IPS-11a (cell line): ENCODE measurements at regions not wholly inside any gene's neighbourhood (a gene's known extent, or its start where the extent isn't known, plus 50 kb on each side); places are given as distances from the start of the nearest gene placed in this dataset.

Source experiments
- H3K4me3 ChIP-seq: one replicate; pipeline ENCODE4 v1.5.1; 2013; ENCODE audit warnings: low read depth, low read length, control low read depth

- H3K4me3 ChIP-seq: no peak overlapping the region
Observed at GRCh38 chr10:59079386-59080226, 96.8 kb upstream of the PHYHIPL start.

- H3K4me3 ChIP-seq: no peak overlapping the region
Observed at GRCh38 chr10:59082249-59082648, 94.2 kb upstream of the PHYHIPL start.

- H3K4me3 ChIP-seq: no peak overlapping the region
Observed at GRCh38 chr10:59085054-59085453, 91.4 kb upstream of the PHYHIPL start.

- H3K4me3 ChIP-seq: no peak overlapping the region
Observed at GRCh38 chr10:59085711-59086502, 90.5 kb upstream of the PHYHIPL start.

- no peak overlapping the region for H3K4me3 ChIP-seq
Observed at GRCh38 chr10:59087486-59087885, 89.0 kb upstream of the PHYHIPL start.

GRCh38 chr10:59088912-59089573, 87.4 kb upstream of the PHYHIPL start:
- no peak overlapping the region for H3K4me3 ChIP-seq

- H3K4me3 ChIP-seq: no peak overlapping the region
Observed at GRCh38 chr10:59090817-59091622, 85.4 kb upstream of the PHYHIPL start.

- no peak overlapping the region for H3K4me3 ChIP-seq
Observed at GRCh38 chr10:59093461-59093860, 83.0 kb upstream of the PHYHIPL start.

- H3K4me3 ChIP-seq: no peak overlapping the region
Observed at GRCh38 chr10:59096631-59097030, 79.8 kb upstream of the PHYHIPL start.

GRCh38 chr10:59098387-59098786, 78.1 kb upstream of the PHYHIPL start:
- no peak overlapping the region for H3K4me3 ChIP-seq

- H3K4me3 ChIP-seq: no peak overlapping the region
Observed at GRCh38 chr10:59098831-59099452, 77.5 kb upstream of the PHYHIPL start.

- no peak overlapping the region for H3K4me3 ChIP-seq
Observed at GRCh38 chr10:59099481-59099880, 77.0 kb upstream of the PHYHIPL start.

GRCh38 chr10:59102394-59102793, 74.0 kb upstream of the PHYHIPL start:
- no peak overlapping the region for H3K4me3 ChIP-seq

GRCh38 chr10:59104186-59104585, 72.3 kb upstream of the PHYHIPL start:
- no peak overlapping the region for H3K4me3 ChIP-seq

- no peak overlapping the region for H3K4me3 ChIP-seq
Observed at GRCh38 chr10:59106441-59106840, 70.0 kb upstream of the PHYHIPL start.

- H3K4me3 ChIP-seq: no peak overlapping the region
Observed at GRCh38 chr10:59107147-59107546, 69.3 kb upstream of the PHYHIPL start.

- no peak overlapping the region for H3K4me3 ChIP-seq
Observed at GRCh38 chr10:59108296-59108870, 68.1 kb upstream of the PHYHIPL start.

- H3K4me3 ChIP-seq: no peak overlapping the region
Observed at GRCh38 chr10:59108886-59109288, 67.6 kb upstream of the PHYHIPL start.

GRCh38 chr10:59109826-59110225, 66.6 kb upstream of the PHYHIPL start:
- H3K4me3 ChIP-seq: no peak overlapping the region

- H3K4me3 ChIP-seq: no peak overlapping the region
Observed at GRCh38 chr10:59124187-59124586, 52.3 kb upstream of the PHYHIPL start.
